HL-60/S4 treated with retinoic acid at 250 ng/mL for 4 days and 3 days (cell line): ENCODE measurements at regions not wholly inside any gene's neighbourhood (a gene's known extent, or its start where the extent isn't known, plus 50 kb on each side); places are given as distances from the start of the nearest gene placed in this dataset.
"Not testable (repeated sequence)": the region's sequence is repeated elsewhere in the genome, so short reads cannot be mapped to it uniquely, and the experiment has no call there.

Experiments used
- in situ Hi-C: fragments of 300-500 bp; cut with MboI; formaldehyde crosslinking; loops from 2 replicates; pipeline ENCODE4 v1.7.0; 2022; ENCODE audit warnings: low sequenced_read_pairs

DNA sequence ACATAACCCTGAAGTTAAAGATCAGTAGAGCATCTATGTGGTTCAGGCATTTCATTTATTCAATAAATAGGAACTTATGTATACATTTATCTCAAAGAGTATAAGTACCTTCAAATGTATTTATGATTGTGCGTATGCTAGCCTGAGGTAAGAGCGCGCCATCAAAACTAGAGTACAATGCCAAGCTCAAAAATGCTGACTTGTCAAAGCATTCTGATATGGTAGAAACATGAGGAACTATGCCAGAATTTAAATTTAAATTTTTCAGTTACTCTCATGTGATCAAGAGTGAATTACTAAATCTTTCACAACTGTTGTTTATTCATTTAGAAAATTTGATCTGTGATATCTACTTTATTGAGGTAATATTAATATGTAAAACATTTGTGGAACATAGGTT lies 225.5 kb upstream of the CDH8 start:
- in situ Hi-C loops = no loop called here

GRCh38 chr16:62258931-62259435 lies 222.7 kb upstream of the CDH8 start:
- in situ Hi-C loops = not testable (repeated sequence)

GRCh38 chr16:62256406-62256805 lies 220.2 kb upstream of the CDH8 start:
- in situ Hi-C loops = no loop called here

- in situ Hi-C loops = no loop called here
Measured at GRCh38 chr16:62254847-62255246, 218.6 kb upstream of the CDH8 start.

- in situ Hi-C loops = no loop called here
Measured at GRCh38 chr16:62254372-62254771, 218.1 kb upstream of the CDH8 start.

DNA sequence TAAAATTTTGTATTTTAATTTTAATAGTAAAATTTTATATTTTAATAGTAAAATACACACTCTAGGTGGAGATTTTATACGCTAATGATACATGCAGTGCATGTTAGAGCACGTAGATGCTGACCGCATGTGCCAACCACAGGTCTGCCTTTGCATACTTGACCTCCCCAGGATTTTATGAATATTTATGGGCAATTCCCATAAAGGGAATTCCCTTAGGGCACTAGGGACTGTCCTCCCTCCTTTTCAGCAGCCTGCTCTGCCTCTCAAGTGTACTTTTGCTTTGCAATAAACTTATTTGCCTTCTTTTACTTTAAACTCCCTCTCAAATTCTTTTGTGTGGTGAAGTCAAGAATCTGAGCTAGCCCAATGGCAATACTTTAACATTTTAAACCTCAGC lies 217.7 kb upstream of the CDH8 start:
- in situ Hi-C loops = no loop called here

DNA sequence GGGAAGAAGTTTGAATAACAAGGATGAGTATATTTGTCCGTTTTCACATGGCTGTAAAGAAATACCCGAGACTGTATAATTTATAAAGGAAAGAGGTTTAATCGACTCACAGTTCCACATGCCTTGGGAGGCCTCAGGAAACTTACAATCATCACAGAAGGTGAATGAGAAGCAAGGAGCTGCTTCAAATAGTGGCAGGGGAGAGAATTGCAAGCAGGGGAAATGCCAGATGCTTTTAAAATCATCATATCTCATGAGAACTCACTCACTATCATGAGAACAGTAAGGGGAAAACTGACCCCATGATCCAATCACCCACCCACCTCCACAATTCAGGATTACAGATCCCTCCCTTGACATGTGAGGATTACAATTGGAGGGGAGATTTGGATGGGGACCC lies 212.8 kb upstream of the CDH8 start:
- in situ Hi-C loops = loop anchor here (25.0 kb wide), 1 partner anchor 1038 kb away; no protein-coding TSS in a partner anchor

- in situ Hi-C loops = loop anchor here (25.0 kb wide), 1 partner anchor 1047 kb away; no protein-coding TSS in a partner anchor
Measured at GRCh38 chr16:62240722-62241121, 204.5 kb upstream of the CDH8 start.

- in situ Hi-C loops = loop anchor here (25.0 kb wide), 1 partner anchor 1062 kb away; no protein-coding TSS in a partner anchor
Measured at GRCh38 chr16:62225675-62226074, 189.4 kb upstream of the CDH8 start.

DNA sequence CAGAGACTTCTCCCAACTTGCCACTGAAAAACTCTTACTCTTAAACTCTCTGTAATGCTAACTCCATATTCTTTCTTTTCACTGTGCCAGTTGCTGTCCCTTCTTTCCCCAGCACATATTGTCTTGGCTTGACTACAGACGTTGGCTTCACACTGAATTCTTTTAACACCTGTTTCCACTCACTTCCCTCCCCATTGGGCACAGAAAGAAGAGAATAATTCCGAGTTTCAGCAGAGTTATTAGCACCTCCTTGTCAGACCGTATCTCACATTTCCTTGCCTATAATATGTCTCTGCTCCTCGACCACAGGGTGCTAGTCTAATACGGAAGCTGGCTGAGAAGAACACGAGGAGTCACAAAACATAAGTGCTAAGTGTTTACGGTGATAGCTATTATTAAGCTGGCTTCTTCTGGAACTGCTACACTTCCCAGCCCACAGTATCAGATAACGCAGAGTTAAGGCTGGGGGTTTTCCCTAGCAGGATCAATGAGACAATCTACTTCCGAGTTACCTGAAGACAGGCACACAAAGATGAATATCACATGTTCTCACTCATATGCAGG lies 188.5 kb upstream of the CDH8 start:
- in situ Hi-C loops = loop anchor here (25.0 kb wide), 1 partner anchor 1063 kb away; no protein-coding TSS in a partner anchor

- in situ Hi-C loops = no loop called here
Measured at GRCh38 chr16:62216837-62217236, 180.6 kb upstream of the CDH8 start.

DNA sequence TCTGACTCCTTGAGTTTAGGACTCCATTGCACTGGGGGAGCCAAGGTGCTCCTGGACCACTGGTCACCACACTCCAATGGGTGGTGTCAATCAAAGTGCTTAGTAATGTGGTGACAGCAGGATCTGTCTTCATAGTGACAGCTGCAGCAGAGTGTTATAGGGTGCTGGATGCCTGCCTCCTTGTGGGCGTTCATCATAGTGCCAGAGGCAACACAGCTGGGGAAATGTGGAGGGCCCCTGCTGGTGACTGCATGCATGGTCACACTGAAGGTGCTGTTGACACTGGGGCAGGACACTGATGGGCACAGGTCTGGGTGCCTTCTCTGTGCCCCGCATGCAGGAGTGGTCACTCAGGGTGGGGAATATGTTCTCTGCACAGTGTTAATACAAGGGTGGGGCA lies 177.5 kb upstream of the CDH8 start:
- in situ Hi-C loops = no loop called here

DNA sequence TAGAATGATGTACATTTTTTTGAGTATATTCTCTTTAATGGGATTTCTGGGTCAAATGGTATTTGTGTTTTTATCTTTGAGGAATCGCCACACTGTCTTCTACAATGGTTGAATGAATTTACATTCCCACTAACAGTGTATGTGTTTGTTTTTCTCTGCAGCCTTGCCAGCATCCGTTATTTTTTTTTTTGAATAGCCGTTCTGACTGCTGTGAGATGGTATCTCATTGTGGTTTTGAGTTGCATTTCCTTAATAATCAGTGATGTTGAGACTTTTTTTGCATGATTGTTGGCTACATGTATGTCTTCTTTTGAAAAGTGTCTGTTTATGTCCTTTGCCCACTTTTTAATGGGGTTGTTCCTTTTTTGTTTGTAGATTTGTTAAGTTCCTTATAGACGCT lies 172.7 kb upstream of the CDH8 start:
- in situ Hi-C loops = no loop called here

GRCh38 chr16:62205459-62205858 lies 169.2 kb upstream of the CDH8 start:
- in situ Hi-C loops = no loop called here

DNA sequence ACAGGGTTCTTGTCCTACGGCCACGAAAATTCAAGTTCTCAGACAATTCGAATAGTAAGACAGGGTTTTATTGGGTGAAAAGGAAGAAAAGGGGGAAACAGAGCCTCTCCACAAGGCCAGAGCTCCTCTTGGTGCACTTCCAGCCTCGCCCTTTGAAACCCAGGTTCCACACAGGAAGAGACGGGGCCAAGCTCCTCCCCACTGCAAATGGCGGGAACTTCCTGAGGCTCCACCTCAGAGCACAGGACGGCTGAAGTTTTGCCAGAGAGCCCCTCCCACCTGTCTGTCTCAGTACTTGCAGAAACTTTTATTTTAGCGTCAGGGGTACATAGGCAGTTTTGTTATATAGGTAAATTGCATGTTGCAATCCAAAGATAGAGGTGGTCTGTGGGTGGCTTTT lies 165.7 kb upstream of the CDH8 start:
- in situ Hi-C loops = no loop called here

DNA sequence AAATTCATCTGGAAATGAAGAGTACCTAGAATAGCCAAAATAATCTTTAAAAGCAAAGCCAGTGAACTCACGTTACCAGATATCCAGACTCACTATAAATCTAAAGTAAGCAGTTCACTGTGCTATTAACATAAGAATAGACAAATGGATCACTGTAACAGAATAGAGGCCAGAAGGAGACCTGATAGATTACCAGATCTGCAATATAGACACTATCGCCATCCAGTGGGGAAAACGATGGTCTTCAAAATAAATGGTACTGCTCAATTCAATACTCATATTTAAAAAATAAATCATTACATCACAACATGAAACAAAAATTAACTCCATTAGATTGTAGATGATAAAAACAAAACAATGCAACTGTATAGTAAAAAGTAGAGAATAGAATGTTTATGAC lies 158.6 kb upstream of the CDH8 start:
- in situ Hi-C loops = no loop called here

- in situ Hi-C loops = no loop called here
Measured at GRCh38 chr16:62190426-62190825, 154.2 kb upstream of the CDH8 start.

DNA sequence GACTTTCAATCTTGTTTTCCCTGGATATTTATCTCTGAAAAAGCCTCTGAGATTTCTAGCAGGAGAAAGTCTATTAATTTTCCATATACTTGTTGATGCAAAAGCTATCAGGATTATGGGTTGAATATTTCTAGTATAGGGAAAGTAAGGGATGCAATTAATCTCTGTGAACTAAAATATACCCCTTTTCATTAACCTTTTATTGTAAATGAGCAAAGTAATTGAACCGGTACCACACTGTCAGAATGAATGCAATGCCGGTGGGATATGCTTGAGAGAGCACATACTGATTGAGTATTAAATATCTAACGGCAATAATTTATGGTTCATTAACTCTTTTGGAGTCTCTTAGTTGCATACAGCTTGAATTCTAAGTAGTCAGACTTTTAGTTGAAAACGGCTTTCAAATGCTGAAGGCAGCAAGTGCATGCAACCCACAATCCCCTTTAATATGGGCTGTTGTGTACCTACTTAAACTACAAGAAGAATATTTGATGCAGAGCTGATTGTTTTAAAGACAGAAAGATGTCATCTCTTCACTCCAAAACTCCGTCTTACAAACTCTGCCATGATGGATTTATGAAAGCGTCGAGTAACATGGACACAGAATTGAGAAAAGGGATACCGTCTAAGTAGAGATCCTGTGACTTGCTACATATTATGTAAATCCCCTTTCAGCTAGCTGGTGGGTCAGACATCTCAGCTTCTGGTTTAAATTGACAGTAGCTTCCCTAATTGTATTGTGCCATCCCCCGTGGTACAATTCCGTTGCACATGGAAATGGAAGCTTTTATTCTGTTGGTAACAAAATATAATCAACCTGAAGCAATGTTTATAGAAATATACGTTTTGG lies 141.3 kb upstream of the CDH8 start:
- in situ Hi-C loops = no loop called here

GRCh38 chr16:62170642-62171041 lies 134.4 kb upstream of the CDH8 start:
- in situ Hi-C loops = no loop called here

DNA sequence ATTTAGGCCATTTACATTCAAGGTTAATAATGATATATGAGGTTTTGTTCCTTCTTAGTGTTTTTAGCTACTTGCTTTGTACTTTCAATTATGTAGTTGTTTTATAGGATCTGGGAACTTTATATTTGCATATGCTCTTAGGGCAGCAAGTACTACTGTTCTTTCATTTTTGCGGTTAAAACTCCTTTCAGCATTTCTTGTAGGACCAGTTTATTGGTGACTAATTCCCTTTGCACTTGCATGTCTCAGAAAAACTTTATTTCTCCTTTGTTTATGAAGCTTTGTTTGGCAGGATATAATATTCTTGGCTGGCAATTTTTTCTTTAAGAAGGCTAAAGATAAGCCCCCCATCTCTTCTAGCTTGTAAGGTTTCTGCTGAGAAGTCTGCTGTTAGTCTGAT lies 131.3 kb upstream of the CDH8 start:
- in situ Hi-C loops = no loop called here

DNA sequence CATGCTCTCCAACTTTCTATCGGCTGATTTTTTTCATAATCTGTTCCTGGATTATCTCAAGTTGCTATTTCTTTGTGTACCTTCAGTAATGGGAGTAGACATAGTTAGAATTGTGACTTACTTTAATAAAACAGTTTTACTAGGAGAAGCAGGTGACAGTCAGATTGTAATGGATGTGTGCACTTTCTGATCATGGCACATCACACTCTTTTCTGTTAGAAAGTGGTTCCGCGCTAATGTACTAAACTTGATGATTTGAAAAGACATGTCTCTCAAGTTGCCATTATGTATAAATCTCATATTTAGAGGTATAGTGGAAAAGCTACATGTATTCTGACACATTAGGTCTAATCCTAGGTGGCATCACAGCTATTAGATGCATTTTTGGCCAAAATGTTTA lies 121.3 kb upstream of the CDH8 start:
- in situ Hi-C loops = no loop called here

- in situ Hi-C loops = no loop called here
Measured at GRCh38 chr16:62156971-62157370, 120.7 kb upstream of the CDH8 start.
